ENCODE measurements at regions not wholly inside any gene's neighbourhood (a gene's known extent, or its start where the extent isn't known, plus 50 kb on each side); places are given as distances from the start of the nearest gene placed in this dataset.
"Not testable (repeated sequence)": the region's sequence is repeated elsewhere in the genome, so short reads cannot be mapped to it uniquely, and the experiment has no call there.

- H3K4me1 ChIP-seq = no peaks in the 10 kb centered on the region
- intact Hi-C loops (cut with DNase I) = no loop called here
- H3K27ac ChIP-seq (replicated peaks in 1 of 4) = no peak overlapping the region
- no peaks in the 10 kb centered on the region for H3K9me3 ChIP-seq
- no peak for TF ChIP-seq EP300 (IDR thresholded peaks at IDR 0.05)
- no peak for TF ChIP-seq POLR2AphosphoS5 (IDR thresholded peaks at IDR 0.05)
- TF ChIP-seq, protein P1, sequence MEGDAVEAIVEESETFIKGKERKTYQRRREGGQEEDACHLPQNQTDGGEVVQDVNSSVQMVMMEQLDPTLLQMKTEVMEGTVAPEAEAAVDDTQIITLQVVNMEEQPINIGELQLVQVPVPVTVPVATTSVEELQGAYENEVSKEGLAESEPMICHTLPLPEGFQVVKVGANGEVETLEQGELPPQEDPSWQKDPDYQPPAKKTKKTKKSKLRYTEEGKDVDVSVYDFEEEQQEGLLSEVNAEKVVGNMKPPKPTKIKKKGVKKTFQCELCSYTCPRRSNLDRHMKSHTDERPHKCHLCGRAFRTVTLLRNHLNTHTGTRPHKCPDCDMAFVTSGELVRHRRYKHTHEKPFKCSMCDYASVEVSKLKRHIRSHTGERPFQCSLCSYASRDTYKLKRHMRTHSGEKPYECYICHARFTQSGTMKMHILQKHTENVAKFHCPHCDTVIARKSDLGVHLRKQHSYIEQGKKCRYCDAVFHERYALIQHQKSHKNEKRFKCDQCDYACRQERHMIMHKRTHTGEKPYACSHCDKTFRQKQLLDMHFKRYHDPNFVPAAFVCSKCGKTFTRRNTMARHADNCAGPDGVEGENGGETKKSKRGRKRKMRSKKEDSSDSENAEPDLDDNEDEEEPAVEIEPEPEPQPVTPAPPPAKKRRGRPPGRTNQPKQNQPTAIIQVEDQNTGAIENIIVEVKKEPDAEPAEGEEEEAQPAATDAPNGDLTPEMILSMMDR (IDR thresholded peaks at IDR 0.05) = no peak
- TF ChIP-seq POLR2A (IDR thresholded peaks at IDR 0.05; ENCODE audit: low read depth) = no peak
- H3K27me3 ChIP-seq = no peaks in the 10 kb centered on the region
- no peak for DNase-seq (ENCODE audit: extremely low spot score)
- no peaks in the 10 kb centered on the region for H3K36me3 ChIP-seq
- H3K4me3 ChIP-seq = no peak overlapping the region
- WGBS = 61% methylated on average over 5 of the region's 6 CpGs
These were observed 110.4 kb upstream of the DYNAP start for GRCh38 chr18:54480616-54481015.

DNA sequence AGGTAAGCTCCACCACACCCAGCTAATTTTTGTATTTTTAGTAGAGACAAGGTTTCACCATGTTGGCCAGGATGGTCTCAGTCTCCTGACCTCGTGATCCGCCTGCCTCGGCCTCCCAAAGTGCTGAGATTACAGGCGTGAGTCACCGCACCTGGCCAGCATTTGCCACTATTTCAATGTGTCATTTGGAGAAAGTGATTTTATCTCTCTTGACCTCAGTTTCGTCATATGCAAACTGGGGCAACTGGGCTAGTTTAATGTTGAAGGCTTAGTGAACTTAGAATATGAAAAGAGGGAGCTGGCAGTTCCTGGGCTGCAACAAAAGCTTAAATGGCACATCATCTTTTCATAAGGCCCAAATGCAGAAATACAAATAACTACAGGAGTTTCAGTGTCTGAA lies 88.6 kb upstream of the DYNAP start:
- 91% methylated on average over 6 of the region's 6 CpGs for WGBS
- H3K27ac ChIP-seq (replicated peaks in 1 of 4); H3K9me3 ChIP-seq; H3K4me3 ChIP-seq; H3K27me3 ChIP-seq; intact Hi-C loops (cut with DNase I); DNase-seq (ENCODE audit: extremely low spot score); H3K4me1 ChIP-seq; H3K36me3 ChIP-seq: not testable (repeated sequence)

GRCh38 chr18:54503131-54503894 lies 87.7 kb upstream of the DYNAP start:
- DNase-seq (ENCODE audit: extremely low spot score) = no peak
- H3K27me3 ChIP-seq = no peaks in the 10 kb centered on the region
- H3K27ac ChIP-seq (replicated peaks in 1 of 4) = no peak overlapping the region
- 68% methylated on average over 4 of the region's 4 CpGs for WGBS
- intact Hi-C loops (cut with DNase I) = no loop called here
- H3K4me1 ChIP-seq = no peaks in the 10 kb centered on the region
- no peaks in the 10 kb centered on the region for H3K36me3 ChIP-seq
- no peaks in the 10 kb centered on the region for H3K9me3 ChIP-seq
- no peak overlapping the region for H3K4me3 ChIP-seq
- no peak for TF ChIP-seq EP300 (IDR thresholded peaks at IDR 0.05)
- TF ChIP-seq POLR2AphosphoS5 (IDR thresholded peaks at IDR 0.05) = no peak
- TF ChIP-seq, protein P1 (IDR thresholded peaks at IDR 0.05) = no peak
- TF ChIP-seq POLR2A (IDR thresholded peaks at IDR 0.05; ENCODE audit: low read depth) = no peak

- TF ChIP-seq POLR2A (IDR thresholded peaks at IDR 0.05; ENCODE audit: low read depth) (no peak), EP300 (IDR thresholded peaks at IDR 0.05) (no peak), POLR2AphosphoS5 (IDR thresholded peaks at IDR 0.05) (no peak)
- TF ChIP-seq, protein P1 (IDR thresholded peaks at IDR 0.05) = no peak
- Histone ChIP-seq H3K27me3 (no peaks in the 10 kb centered on the region), H3K36me3 (no peaks in the 10 kb centered on the region), H3K4me3 (no peak overlapping the region), H3K27ac (replicated peaks in 1 of 4) (no peak overlapping the region), H3K4me1 (no peaks in the 10 kb centered on the region), H3K9me3 (no peaks in the 10 kb centered on the region)
- 88% methylated on average over 2 of the region's 2 CpGs for WGBS
- DNase-seq (ENCODE audit: extremely low spot score) = no peak
- intact Hi-C loops (cut with DNase I) = no loop called here
These were observed 84.4 kb upstream of the DYNAP start for GRCh38 chr18:54506516-54507261.

DNA sequence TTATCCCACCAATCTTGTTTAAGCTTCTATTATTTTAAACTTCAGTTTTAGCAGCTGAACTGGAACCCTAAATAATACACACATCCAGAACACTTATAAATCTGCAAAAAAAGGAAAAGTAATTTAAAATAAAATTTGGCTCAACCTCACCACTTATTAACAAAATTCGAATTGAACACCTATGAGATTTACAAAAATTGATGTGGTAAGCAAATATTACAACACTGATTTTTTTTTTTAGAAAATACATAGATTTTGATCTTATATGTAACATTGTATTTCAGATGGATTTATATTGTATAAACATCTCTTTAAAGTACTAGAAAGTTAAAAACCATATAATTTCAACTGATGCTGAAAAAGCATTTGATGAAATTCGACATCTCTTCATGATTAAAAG lies 81.3 kb upstream of the DYNAP start:
- TF ChIP-seq POLR2A (IDR thresholded peaks at IDR 0.05; ENCODE audit: low read depth) (no peak), POLR2AphosphoS5 (IDR thresholded peaks at IDR 0.05) (no peak), EP300 (IDR thresholded peaks at IDR 0.05) (no peak)
- TF ChIP-seq, protein P1 (IDR thresholded peaks at IDR 0.05) = no peak
- H3K4me1 ChIP-seq = no peaks in the 10 kb centered on the region
- no peak overlapping the region for H3K27ac ChIP-seq (replicated peaks in 1 of 4)
- WGBS = 65% methylated on average over 2 of the region's 2 CpGs
- H3K27me3 ChIP-seq = no peaks in the 10 kb centered on the region
- H3K36me3 ChIP-seq = no peaks in the 10 kb centered on the region
- no peak for DNase-seq (ENCODE audit: extremely low spot score)
- H3K4me3 ChIP-seq = no peak overlapping the region
- no peaks in the 10 kb centered on the region for H3K9me3 ChIP-seq
- intact Hi-C loops (cut with DNase I) = no loop called here

Measured in esophagus muscularis mucosa (tissue), 4 donors.